ENCODE measurements at regions not wholly inside any gene's neighbourhood (a gene's known extent, or its start where the extent isn't known, plus 50 kb on each side); places are given as distances from the start of the nearest gene placed in this dataset.
A peak's percentile ranks its signal among the peaks of the same experiment; 100 is the strongest.

GRCh38 chr1:199720496-199720895 is 307.0 kb upstream of the NR5A2 start:
- Mint-ChIP-seq H3K4me1 (ENCODE audit: low read depth) (peaks cover 1% of the 10 kb centered on the region), H3K27me3 (ENCODE audit: low read depth) (peaks cover 3% of the 10 kb centered on the region)

GRCh38 chr1:199721001-199721400 is 306.5 kb upstream of the NR5A2 start:
- Mint-ChIP-seq H3K4me3 (no peak overlapping the region), H3K36me3 (ENCODE audit: insufficient read depth) (no peaks in the 10 kb centered on the region), H3K4me1 (ENCODE audit: low read depth) (peaks cover 1% of the 10 kb centered on the region), H3K27me3 (ENCODE audit: low read depth) (peaks cover 3% of the 10 kb centered on the region), H3K9me3 (no peaks in the 10 kb centered on the region)
- no peak for DNase-seq
- no peak for ATAC-seq

More at GRCh38 chr1:199720496-199720895, 307.0 kb upstream of the NR5A2 start:
- H3K36me3 Mint-ChIP-seq (ENCODE audit: insufficient read depth): no peaks in the 10 kb centered on the region
- no peaks in the 10 kb centered on the region for H3K9me3 Mint-ChIP-seq
- ATAC-seq (no peak), DNase-seq (no peak)
- no peak overlapping the region for H3K4me3 Mint-ChIP-seq

- no peaks in the 10 kb centered on the region for H3K9me3 Mint-ChIP-seq
- peaks cover 12% of the 10 kb centered on the region for H3K27me3 Mint-ChIP-seq (ENCODE audit: low read depth)
- DNase-seq (no peak), ATAC-seq (no peak)
- H3K4me1 Mint-ChIP-seq (ENCODE audit: low read depth): peaks cover 1% of the 10 kb centered on the region
- H3K4me3 Mint-ChIP-seq: no peak overlapping the region
- no peaks in the 10 kb centered on the region for H3K36me3 Mint-ChIP-seq (ENCODE audit: insufficient read depth)
Measured at GRCh38 chr1:199723250-199723956, 304.1 kb upstream of the NR5A2 start.

- H3K9me3 Mint-ChIP-seq: no peaks in the 10 kb centered on the region
- peaks cover 1% of the 10 kb centered on the region for H3K4me1 Mint-ChIP-seq (ENCODE audit: low read depth)
- H3K27me3 Mint-ChIP-seq (ENCODE audit: low read depth): peaks cover 12% of the 10 kb centered on the region
- no peak overlapping the region for H3K4me3 Mint-ChIP-seq
- no peak for DNase-seq
- no peak for ATAC-seq
- no peaks in the 10 kb centered on the region for H3K36me3 Mint-ChIP-seq (ENCODE audit: insufficient read depth)
Measured at GRCh38 chr1:199724049-199724448, 303.5 kb upstream of the NR5A2 start.

- ATAC-seq: no peak
- Mint-ChIP-seq H3K4me1 (ENCODE audit: low read depth) (peaks cover 1% of the 10 kb centered on the region), H3K4me3 (no peak overlapping the region), H3K9me3 (no peaks in the 10 kb centered on the region), H3K36me3 (ENCODE audit: insufficient read depth) (no peaks in the 10 kb centered on the region), H3K27me3 (ENCODE audit: low read depth) (peaks cover 14% of the 10 kb centered on the region)
- DNase-seq: no peak
Measured at GRCh38 chr1:199725002-199725565, 302.4 kb upstream of the NR5A2 start.

GRCh38 chr1:199727682-199728081 is 299.8 kb upstream of the NR5A2 start:
- H3K9me3 Mint-ChIP-seq: no peaks in the 10 kb centered on the region
- H3K4me3 Mint-ChIP-seq: no peak overlapping the region
- H3K4me1 Mint-ChIP-seq (ENCODE audit: low read depth): peaks cover 1% of the 10 kb centered on the region
- no peaks in the 10 kb centered on the region for H3K36me3 Mint-ChIP-seq (ENCODE audit: insufficient read depth)
- DNase-seq (no peak), ATAC-seq (no peak)
- H3K27me3 Mint-ChIP-seq (ENCODE audit: low read depth): peaks cover 14% of the 10 kb centered on the region

GRCh38 chr1:199728345-199728744 is 299.2 kb upstream of the NR5A2 start:
- ATAC-seq (no peak), DNase-seq (no peak)
- Mint-ChIP-seq H3K36me3 (ENCODE audit: insufficient read depth) (no peaks in the 10 kb centered on the region), H3K4me1 (ENCODE audit: low read depth) (peaks cover 1% of the 10 kb centered on the region), H3K9me3 (no peaks in the 10 kb centered on the region), H3K4me3 (no peak overlapping the region), H3K27me3 (ENCODE audit: low read depth) (peaks cover 14% of the 10 kb centered on the region)

- H3K4me3 Mint-ChIP-seq: no peak overlapping the region
- ATAC-seq: no peak
- H3K4me1 Mint-ChIP-seq (ENCODE audit: low read depth): no peaks in the 10 kb centered on the region
- H3K36me3 Mint-ChIP-seq (ENCODE audit: insufficient read depth): no peaks in the 10 kb centered on the region
- H3K27me3 Mint-ChIP-seq (ENCODE audit: low read depth): peaks cover 2% of the 10 kb centered on the region
- H3K9me3 Mint-ChIP-seq: no peaks in the 10 kb centered on the region
- DNase-seq: no peak
Measured at GRCh38 chr1:199733125-199733524, 294.4 kb upstream of the NR5A2 start.

GRCh38 chr1:199734186-199734585 is 293.3 kb upstream of the NR5A2 start:
- ATAC-seq: no peak
- Mint-ChIP-seq H3K27me3 (ENCODE audit: low read depth) (peaks cover 4% of the 10 kb centered on the region), H3K4me1 (ENCODE audit: low read depth) (no peaks in the 10 kb centered on the region), H3K9me3 (no peaks in the 10 kb centered on the region), H3K36me3 (ENCODE audit: insufficient read depth) (no peaks in the 10 kb centered on the region), H3K4me3 (no peak overlapping the region)
- no peak for DNase-seq

- no peak for ATAC-seq
- Mint-ChIP-seq H3K27me3 (ENCODE audit: low read depth) (peaks cover 3% of the 10 kb centered on the region), H3K4me1 (ENCODE audit: low read depth) (no peaks in the 10 kb centered on the region), H3K36me3 (ENCODE audit: insufficient read depth) (no peaks in the 10 kb centered on the region), H3K9me3 (no peaks in the 10 kb centered on the region), H3K4me3 (no peak overlapping the region)
- DNase-seq: no peak
Measured at GRCh38 chr1:199735660-199736059, 291.9 kb upstream of the NR5A2 start.

- H3K4me3 Mint-ChIP-seq: no peak overlapping the region
- ATAC-seq (no peak), DNase-seq (no peak)
- no peaks in the 10 kb centered on the region for H3K36me3 Mint-ChIP-seq (ENCODE audit: insufficient read depth)
- no peaks in the 10 kb centered on the region for H3K4me1 Mint-ChIP-seq (ENCODE audit: low read depth)
- peaks cover 3% of the 10 kb centered on the region for H3K27me3 Mint-ChIP-seq (ENCODE audit: low read depth)
- no peaks in the 10 kb centered on the region for H3K9me3 Mint-ChIP-seq
Measured at GRCh38 chr1:199736646-199737045, 290.9 kb upstream of the NR5A2 start.

GRCh38 chr1:199741586-199741985 is 285.9 kb upstream of the NR5A2 start:
- Mint-ChIP-seq H3K9me3 (no peaks in the 10 kb centered on the region), H3K27me3 (ENCODE audit: low read depth) (peaks cover 3% of the 10 kb centered on the region), H3K36me3 (ENCODE audit: insufficient read depth) (no peaks in the 10 kb centered on the region), H3K4me3 (no peak overlapping the region), H3K4me1 (ENCODE audit: low read depth) (no peaks in the 10 kb centered on the region)
- DNase-seq (no peak), ATAC-seq (no peak)

- no peak overlapping the region for H3K4me3 Mint-ChIP-seq
- no peaks in the 10 kb centered on the region for H3K9me3 Mint-ChIP-seq
- peaks cover 3% of the 10 kb centered on the region for H3K27me3 Mint-ChIP-seq (ENCODE audit: low read depth)
- DNase-seq: no peak
- ATAC-seq: peak in 1 of 2 donors; percentile 46
- no peaks in the 10 kb centered on the region for H3K4me1 Mint-ChIP-seq (ENCODE audit: low read depth)
- no peaks in the 10 kb centered on the region for H3K36me3 Mint-ChIP-seq (ENCODE audit: insufficient read depth)
Measured at GRCh38 chr1:199742547-199742946, 285.0 kb upstream of the NR5A2 start.

GRCh38 chr1:199743227-199743626 is 284.3 kb upstream of the NR5A2 start:
- no peaks in the 10 kb centered on the region for H3K4me1 Mint-ChIP-seq (ENCODE audit: low read depth)
- no peak overlapping the region for H3K4me3 Mint-ChIP-seq
- ATAC-seq (no peak), DNase-seq (no peak)
- H3K9me3 Mint-ChIP-seq: no peaks in the 10 kb centered on the region
- H3K27me3 Mint-ChIP-seq (ENCODE audit: low read depth): peaks cover 2% of the 10 kb centered on the region
- no peaks in the 10 kb centered on the region for H3K36me3 Mint-ChIP-seq (ENCODE audit: insufficient read depth)

- H3K4me3 Mint-ChIP-seq: no peak overlapping the region
Measured at GRCh38 chr1:199746666-199747384, 280.7 kb upstream of the NR5A2 start.

More at GRCh38 chr1:199746666-199747384, 280.7 kb upstream of the NR5A2 start:
- ATAC-seq: no peak
- no peak for DNase-seq
- no peaks in the 10 kb centered on the region for H3K9me3 Mint-ChIP-seq
- no peaks in the 10 kb centered on the region for H3K4me1 Mint-ChIP-seq (ENCODE audit: low read depth)
- no peaks in the 10 kb centered on the region for H3K27me3 Mint-ChIP-seq (ENCODE audit: low read depth)
- H3K36me3 Mint-ChIP-seq (ENCODE audit: insufficient read depth): no peaks in the 10 kb centered on the region
